ENCODE measurements at regions not wholly inside any gene's neighbourhood (a gene's known extent, or its start where the extent isn't known, plus 50 kb on each side); places are given as distances from the start of the nearest gene placed in this dataset.

GRCh38 chr19:30206187-30206586 is 166.0 kb upstream of the ZNF536 start:
- TF ChIP-seq CTCF (IDR thresholded peaks at IDR 0.05; ENCODE audit: low read depth, low read length), result no peak
- TF ChIP-seq EZH2phosphoT487 (IDR thresholded peaks at IDR 0.05; ENCODE audit: low read depth), result no peak

All from OCI-LY3 (cell line).